GM18907 (cell line): ENCODE measurements at regions not wholly inside any gene's neighbourhood (a gene's known extent, or its start where the extent isn't known, plus 50 kb on each side); places are given as distances from the start of the nearest gene placed in this dataset.

ENCODE experiments used
- ATAC-seq: cut with Tn5 transposase; IDR thresholded peaks from one replicate; pipeline ENCODE4 v1.9.1; 2021; ENCODE audit warnings: mild to moderate bottlenecking, moderate library complexity; ENCODE audit not compliant: unreplicated experiment

DNA sequence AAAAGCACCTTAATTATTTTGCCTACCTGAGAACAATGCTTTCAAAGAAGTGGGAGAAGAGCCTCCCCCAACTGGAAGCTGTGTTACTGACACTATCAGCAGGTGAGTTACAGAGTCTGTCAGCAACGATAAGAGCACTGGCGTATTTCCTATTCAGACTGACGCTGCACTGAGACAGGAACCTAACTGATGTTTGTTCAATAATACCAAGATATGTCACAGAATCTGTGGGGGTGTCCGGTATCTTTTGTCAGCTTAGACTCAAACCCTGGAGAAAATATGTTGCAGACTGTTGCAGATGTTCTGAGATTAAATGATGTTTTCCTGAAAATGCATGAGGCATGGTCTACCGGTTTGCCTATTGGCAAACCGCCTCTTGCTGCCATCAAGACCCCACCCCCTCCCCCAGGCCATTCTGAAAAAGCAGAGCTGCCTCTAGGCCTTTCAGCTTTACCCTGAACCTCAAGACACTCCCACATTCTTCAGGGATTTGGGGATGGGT, 115.2 kb upstream of the KIT start:
- no peak for ATAC-seq

DNA sequence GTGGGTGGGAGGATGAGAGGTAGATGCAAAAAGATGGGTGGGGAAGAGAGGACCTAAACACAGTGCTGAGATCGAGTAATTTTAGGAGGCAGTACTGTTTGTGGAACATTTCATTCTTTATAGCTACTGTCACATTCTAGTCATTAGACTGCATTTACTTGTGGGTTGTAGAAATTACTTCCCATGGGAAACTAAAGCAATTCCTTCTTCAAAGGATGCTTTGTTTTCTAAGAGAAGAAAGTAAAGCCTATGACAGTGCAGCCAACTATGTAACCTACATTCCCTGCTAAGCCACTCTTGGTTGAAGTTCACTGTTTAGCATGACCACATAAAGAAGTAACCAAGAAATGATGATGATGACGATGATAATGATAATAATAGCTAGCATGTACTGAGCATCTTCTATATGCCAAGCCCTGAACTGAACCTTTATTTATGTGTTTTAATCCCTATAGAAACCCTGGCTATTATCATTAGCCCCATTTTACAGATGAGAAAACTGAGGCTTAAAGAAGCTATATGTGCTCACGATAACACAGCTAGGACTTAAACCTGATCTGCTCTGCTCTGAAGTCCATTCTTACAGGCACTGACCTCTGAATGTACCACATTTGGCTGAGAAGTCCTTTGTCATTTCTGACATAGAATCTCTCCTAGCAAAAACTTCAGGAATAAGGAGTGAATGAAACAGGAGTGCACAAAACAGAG, 114.5 kb upstream of the KIT start:
- no peak for ATAC-seq

GRCh38 chr4:54545663-54546424, 111.9 kb upstream of the KIT start:
- ATAC-seq, result no peak

DNA sequence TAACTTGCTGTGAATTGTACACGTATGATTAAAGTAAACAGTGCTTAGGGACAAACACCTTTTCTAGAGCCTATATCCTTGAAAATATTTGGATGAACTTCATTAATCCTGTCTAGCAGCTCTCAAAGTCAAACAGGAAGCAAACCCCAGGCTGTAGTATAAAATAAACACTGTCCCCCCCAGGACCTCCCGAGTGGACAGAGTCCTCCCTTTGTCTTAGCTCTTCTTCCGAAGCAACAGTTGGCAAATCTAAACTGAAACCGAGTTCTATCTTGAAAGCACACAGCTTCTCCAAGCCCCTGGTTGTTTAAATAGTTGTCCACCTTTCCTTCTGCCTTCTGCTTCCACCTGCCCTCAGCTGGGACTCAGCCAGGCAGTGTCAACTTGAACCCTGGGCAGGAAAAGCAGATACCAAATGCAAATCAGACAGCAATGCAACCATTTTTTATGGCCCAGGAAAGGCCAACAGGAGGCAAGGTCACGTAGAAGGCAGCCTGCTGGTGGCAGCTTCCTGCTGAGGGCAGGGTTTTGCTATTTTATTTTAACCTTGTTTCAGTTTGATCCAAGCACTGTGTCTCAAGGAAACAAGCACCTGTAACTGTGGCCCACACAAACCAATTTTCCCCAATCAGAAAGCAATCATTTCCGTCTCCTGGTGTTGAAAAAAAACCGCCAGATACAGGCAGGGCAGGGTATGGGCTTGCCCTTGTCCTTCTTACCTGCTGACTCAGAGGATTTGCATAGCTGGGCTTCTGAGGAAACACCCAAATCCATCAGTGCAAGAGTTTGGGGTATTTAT, 110.3 kb upstream of the KIT start:
- ATAC-seq, result peak; percentile 90

- peak; percentile 58 for ATAC-seq
Measured at GRCh38 chr4:54548098-54548620, 109.6 kb upstream of the KIT start.

DNA sequence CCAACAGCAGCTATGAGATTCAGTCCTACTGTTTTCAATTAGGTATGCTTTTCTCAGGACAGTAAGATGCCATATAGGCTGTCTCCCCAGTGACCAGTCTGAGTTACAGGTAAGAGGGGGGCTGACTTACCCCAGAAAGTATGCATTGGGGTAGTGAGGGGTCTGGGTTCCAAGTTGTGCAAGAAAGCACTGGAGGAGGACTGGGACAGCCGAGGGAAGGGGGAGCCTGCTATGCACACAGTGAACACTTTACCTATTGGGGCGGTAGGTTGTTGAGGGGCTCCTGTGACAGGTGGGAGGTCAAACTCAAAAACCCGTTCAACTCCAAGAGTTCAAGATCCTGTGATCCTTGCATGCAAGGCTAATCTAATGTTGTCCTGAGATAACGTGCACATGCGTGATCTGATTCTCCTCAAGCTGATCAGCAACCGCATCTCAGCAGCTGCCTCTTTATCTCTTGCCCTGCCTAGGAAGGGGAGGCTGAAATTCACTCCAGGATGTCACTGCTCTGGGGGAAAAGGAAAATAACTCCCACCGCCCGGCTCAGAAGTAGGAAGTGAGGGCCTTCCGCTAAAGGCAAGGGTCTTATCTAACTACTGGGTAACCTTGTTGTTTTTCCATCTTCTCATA, 108.8 kb upstream of the KIT start:
- no peak for ATAC-seq

- no peak for ATAC-seq
Measured at GRCh38 chr4:54550395-54551171, 107.2 kb upstream of the KIT start.

DNA sequence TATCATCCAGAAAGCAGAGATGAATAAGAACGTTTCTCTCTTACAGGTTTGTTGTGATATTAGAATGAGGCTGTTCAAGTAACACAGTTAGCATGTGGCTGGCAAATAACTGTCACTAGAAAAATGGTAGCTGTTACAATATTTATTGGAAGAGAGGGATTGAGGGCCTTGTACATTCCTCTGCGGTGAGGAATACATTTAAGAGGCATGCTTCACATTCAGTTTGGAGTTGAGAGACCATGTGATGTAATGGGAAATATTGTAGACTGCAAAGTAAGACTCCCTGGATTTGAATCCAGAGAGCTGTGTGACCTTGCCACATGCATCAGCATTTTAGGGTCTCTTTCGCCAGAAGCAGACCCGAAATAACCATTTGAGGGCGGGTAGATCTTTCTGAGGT, 104.8 kb upstream of the KIT start:
- ATAC-seq, result no peak

- ATAC-seq, result no peak
Measured at GRCh38 chr4:54554339-54554990, 103.3 kb upstream of the KIT start.

- ATAC-seq, result no peak
Measured at GRCh38 chr4:54556051-54556450, 101.7 kb upstream of the KIT start.

DNA sequence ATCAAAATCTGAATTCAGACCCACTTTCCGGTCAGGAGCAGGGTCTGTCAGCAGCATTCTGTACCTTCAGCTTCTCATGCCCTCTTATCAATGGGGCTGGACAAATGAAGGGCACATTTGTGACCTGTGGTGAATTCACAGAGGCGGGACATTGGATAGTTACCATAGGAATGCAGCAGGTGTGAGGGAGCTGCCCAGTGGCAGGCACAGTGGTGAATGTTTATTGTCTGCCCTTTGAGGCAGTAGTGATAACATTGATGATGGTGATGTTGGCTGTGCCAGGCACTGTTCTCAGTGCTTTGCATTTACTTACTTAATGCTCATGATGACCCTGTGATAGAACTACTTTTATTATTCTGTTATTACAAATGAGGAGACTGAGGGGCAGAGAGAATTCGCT, 101.2 kb upstream of the KIT start:
- no peak for ATAC-seq

- ATAC-seq, result no peak
Measured at GRCh38 chr4:54558889-54559677, 98.7 kb upstream of the KIT start.

DNA sequence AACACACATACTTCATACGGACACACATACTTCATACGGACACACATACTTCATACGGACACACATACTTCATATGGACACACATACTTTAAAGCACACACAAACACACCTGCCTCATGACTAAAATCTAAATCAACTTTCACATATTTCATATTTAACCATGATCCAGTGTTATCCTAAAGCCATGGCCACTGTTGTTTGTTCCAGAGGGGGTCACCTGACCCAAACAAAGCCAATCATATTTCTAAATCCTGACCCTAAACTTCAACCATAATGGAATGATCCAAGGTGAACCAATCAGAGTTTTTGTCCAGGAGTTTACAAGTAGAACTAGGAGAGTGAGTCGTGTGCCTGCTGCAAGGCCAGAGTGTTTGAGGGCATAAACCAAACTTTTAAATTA, 97.2 kb upstream of the KIT start:
- no peak for ATAC-seq

GRCh38 chr4:54561940-54562339, 95.8 kb upstream of the KIT start:
- no peak for ATAC-seq

GRCh38 chr4:54566608-54567007, 91.1 kb upstream of the KIT start:
- ATAC-seq, result peak; percentile 94

GRCh38 chr4:54567327-54567726, 90.4 kb upstream of the KIT start:
- no peak for ATAC-seq

DNA sequence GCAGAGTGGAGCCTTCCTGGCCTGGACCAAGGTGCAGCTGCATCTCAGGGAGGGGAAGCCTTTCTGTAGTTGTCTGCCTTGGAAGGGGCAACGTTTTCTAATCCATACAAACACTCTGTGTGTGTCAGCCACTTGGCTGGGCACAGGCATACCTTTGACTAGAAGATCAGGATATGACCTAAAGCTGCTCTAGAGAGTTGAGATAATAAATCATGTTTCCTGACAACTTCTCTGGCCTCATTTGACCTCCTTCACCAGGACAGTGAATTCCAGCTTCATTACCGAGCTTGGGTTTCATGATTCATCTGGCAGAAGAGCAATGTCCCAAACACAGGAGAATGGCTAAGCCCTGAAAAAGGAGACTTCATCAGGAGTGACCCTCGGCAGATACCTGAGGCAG, 89.6 kb upstream of the KIT start:
- ATAC-seq, result no peak

DNA sequence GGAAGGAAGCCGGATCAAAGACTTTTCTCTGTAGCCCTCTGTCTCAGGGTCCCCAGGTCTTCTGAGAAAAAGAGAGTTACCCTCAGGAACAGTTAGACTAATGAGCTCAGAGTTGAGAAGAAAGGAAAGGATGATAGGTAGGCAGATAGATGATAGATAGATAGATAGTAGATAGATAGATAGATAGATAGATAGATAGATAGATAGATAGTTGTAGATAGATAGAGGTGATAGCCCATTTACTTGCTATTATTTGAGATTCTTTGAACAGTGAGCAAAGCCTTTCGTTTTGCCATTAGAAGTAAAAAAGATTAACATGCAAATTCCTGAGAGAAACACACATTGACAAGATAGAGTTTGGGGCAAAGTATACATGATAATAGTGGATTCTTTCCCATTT, 86.9 kb upstream of the KIT start:
- no peak for ATAC-seq
